GM19035 (cell line): ENCODE measurements at regions not wholly inside any gene's neighbourhood (a gene's known extent, or its start where the extent isn't known, plus 50 kb on each side); places are given as distances from the start of the nearest gene placed in this dataset.

Source experiments
- ATAC-seq: cut with Tn5 transposase; IDR thresholded peaks from one replicate; pipeline ENCODE4 v1.9.1; 2021; ENCODE audit not compliant: unreplicated experiment

GRCh38 chr22:49284056-49284784, 543.5 kb downstream of the BRD1 start:
- ATAC-seq = no peak

- ATAC-seq = no peak
Measured at GRCh38 chr22:49282596-49282995, 545.1 kb downstream of the BRD1 start.

GRCh38 chr22:49281467-49282340, 546.0 kb downstream of the BRD1 start:
- ATAC-seq = no peak

GRCh38 chr22:49278340-49278739, 549.3 kb downstream of the BRD1 start:
- ATAC-seq = no peak

GRCh38 chr22:49276567-49276966, 551.1 kb downstream of the BRD1 start:
- ATAC-seq = no peak

GRCh38 chr22:49274754-49275380, 552.8 kb downstream of the BRD1 start:
- ATAC-seq = no peak

- ATAC-seq = no peak
Measured at GRCh38 chr22:49272546-49273125, 555.0 kb downstream of the BRD1 start.

GRCh38 chr22:49271831-49272230, 555.8 kb downstream of the BRD1 start:
- ATAC-seq = no peak

- ATAC-seq = no peak
Measured at GRCh38 chr22:49271369-49271727, 556.3 kb downstream of the BRD1 start.

GRCh38 chr22:49270595-49271368, 556.9 kb downstream of the BRD1 start:
- ATAC-seq = no peak

- no peak for ATAC-seq
Measured at GRCh38 chr22:49269928-49270327, 557.7 kb downstream of the BRD1 start.

GRCh38 chr22:49269371-49269770, 558.3 kb downstream of the BRD1 start:
- no peak for ATAC-seq

GRCh38 chr22:49268924-49269323, 558.7 kb downstream of the BRD1 start:
- ATAC-seq = no peak

GRCh38 chr22:49267996-49268395, 559.7 kb downstream of the BRD1 start:
- ATAC-seq = no peak

- no peak for ATAC-seq
Measured at GRCh38 chr22:49266561-49267519, 560.8 kb downstream of the BRD1 start.

- no peak for ATAC-seq
Measured at GRCh38 chr22:49264696-49265095, 563.0 kb downstream of the BRD1 start.

- ATAC-seq = no peak
Measured at GRCh38 chr22:49263101-49263500, 564.6 kb downstream of the BRD1 start.

GRCh38 chr22:49262167-49262566, 565.5 kb downstream of the BRD1 start:
- ATAC-seq = no peak

- no peak for ATAC-seq
Measured at GRCh38 chr22:49261616-49262015, 566.1 kb downstream of the BRD1 start.
